HG03108 (cell line): ENCODE measurements at regions not wholly inside any gene's neighbourhood (a gene's known extent, or its start where the extent isn't known, plus 50 kb on each side); places are given as distances from the start of the nearest gene placed in this dataset.
A peak's percentile ranks its signal among the peaks of the same experiment; 100 is the strongest.

Source experiments
- ATAC-seq: cut with Tn5 transposase; IDR thresholded peaks from one replicate; pipeline ENCODE4 v1.9.1; 2021; ENCODE audit warnings: moderate library complexity; ENCODE audit not compliant: unreplicated experiment

DNA sequence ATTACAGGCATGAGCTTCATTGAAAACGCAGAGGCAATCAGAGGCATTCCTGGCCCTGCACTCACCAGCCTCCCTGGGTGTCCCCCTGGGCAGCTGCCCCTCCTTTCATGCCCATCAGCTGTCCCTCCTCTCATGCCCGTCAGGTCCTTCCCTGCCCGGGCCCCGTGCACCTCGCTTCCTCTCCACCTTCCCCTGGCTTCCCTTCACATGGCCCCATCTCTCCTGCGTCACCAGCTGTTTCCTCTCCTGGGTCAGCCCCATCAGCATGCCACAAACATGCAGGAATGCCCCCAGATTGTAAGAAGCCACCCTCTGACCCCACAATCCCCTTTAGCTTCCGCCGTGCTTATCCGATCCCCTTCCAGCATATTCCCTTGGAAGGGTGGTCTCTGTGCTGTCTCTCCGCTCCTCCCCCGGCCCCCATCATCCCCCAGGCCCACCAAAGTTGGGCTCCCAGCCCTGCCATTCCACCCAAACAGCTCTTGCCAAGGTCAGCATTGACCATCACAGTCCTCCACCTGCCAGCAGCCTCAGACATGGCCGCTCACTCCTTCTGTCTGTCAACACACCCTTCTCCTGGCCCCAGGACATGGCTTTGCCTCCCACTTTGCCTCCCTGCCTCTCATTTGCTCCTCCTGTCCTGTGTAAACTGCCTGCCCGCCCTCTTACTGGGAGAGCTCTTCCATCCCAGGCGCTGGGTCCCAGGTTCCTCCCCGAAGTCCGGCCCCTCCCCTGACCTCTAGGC, 98.6 kb upstream of the IER5L start:
- ATAC-seq, result no peak

DNA sequence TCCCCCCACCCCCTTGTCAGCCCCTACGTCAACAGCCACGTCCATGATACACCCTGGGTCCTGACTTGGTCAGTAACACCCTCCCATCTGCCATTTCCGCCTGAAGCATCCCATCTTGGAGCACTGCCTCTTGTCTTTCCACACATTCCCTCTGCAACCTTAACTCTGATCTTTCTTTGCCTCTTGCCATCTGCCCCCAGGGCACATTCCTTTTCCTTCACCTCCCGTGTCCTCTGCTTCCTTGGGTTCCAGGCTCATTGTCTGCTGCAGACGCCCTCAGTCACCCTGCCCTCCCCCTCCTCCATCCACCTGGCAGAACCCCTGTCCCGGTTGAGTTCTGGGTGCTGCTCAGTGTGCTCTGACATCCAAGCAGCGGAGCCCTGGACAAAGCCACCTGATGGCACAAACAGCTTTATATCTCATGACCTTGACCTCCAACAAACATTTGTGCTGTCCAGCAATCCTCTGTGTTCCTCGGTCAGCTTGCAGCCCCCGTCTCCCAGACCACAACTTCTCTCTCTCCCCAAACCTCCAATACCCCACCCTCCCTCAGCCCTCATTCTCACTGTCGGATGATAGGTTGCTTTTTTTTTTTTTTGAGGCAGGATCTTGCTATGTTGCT, 97.7 kb upstream of the IER5L start:
- ATAC-seq, result no peak

DNA sequence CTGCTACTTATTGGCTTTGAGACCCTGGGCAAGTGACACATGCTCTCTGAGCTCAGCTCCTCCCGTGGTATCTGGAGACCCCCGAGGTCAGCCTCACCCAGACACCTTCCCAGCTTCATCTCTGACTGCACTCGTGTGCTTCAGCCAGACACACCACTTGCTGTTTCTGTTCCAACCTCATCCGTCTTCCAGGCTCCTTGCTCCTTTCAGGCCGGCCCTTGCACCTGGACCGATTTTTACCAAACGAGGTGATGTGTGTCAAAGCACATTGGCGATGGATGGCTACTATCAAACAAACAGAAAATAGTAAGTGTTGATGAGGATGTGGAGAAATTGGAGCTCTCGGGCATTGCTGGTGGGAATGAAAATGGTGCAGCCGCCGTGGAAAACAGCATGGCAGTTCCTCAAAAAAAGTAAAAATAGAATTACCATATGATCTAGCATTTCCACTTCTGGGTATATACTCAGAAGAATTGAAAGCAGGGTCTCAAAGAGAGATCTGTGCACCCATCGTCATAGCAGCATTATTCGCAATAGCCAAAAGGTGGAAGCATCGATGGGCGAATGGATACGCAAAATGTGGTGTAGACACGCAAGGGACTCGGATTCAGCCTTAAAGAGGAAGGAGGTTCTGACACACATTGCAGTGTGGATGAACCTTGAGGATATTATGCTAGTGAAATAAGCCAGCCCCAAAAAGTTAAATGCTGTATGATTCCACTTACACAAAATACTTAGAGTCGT, 96.1 kb upstream of the IER5L start:
- ATAC-seq, result no peak

DNA sequence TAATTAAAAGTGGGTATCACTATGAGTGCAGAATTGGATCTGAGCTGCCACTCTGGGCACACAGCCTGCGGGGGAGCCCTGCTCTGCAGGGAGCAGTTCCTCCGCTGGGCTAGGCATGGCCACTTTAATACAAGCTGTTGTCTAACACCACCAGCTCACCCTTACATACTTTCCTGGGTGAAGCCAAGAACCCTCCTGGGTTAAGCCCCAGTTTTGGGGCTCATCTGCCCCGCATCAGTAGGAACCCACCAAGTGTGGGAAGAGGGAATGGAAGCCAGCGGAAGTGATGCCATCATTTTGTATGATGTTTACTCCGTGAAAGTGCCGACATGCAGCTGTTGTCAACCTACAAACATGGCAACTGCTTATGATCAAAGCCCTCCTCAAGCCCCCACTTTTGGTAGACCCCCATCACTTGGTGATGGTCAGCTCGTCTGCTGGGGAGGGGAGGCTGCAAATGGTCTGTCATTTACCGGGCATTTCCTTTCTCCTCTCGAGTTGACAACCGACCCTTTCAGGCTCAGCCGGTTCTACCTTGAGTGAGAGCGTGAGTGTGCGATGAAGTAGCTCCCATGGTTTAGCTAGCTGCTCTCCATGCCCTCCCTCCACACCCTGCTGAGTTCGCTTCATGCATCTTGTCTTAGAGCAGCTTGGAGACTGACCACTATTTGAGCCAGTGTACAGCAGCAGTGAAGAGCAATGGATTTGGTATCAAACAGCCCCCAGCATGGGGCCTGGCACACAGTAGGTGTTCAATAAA, 95.3 kb upstream of the IER5L start:
- no peak for ATAC-seq

DNA sequence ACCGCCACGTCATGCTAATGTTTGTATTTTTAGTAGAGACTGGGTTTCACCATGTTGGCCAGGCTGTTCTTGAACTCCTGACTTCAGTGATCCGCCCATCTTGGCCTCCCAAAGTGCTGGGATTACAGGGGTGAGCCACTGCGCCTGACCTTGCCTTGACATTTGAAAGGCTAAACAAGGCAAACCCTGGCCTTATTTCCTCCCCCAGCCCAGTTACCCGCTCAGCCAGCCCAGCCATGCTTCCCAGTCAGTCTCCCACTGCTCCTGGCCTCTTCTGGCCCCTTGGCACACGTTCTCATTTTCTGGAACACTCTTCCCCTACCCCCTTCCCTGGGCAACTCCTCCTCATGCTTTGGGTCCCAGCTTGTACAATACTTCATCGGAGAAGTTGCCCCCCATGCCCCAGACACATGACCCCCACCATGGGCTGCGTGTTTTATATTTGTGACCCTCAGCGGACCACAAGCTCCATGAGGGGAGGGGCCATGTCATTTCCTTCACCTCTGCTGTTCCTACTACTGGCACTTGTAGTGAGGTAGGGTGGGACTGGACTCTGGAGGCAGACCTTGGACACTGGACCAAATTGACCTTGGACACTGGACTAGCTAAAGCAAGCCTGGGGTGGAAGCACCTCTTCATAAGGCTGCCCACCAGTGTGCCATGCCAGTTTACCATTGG, 94.4 kb upstream of the IER5L start:
- ATAC-seq, result no peak

DNA sequence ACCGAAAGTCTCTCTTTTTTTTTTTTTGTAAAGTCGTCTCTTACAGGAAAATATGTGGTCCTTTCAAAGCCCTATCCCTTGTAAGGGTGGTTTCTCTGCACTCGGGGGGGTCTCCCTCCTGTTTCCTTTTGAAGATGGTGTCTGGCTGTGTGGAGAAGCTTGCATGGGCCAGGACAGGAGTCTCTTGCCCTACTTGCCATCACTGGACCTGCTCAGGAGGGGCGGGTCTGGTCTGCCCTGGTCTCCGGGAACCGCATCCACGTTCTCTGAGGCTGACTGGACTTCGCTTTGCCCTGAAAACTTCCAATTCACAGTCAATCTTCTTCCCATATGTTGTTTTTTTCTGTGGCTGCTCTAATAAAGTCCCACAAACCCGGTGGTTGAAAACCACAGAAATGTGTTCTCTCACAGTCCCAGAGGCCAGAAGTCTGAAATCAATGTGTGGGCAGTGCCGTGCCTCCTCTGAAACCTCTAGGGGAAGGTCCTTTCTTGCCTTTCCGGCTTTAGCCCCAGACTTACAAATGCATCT, 92.9 kb upstream of the IER5L start:
- ATAC-seq, result peak; percentile 68

DNA sequence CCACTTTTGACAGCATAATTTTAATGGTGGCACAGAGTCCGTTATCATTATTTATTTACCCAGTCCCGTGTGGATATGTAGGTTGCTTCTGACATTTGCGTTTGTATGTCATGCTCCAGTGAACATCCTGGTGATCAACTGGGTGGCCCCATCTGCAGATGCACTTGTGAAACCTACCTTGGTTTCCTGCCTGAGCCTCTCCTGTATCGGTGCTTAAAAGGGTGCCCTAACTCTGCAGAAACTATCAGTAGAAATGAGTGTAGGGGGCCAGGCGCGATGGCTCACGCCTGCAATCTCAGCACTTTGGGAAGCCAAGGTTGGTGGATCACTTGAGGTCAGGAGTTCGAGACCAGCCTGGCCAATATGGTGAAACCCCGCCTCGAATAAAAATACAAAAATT, 92.1 kb upstream of the IER5L start:
- peak; percentile 73 for ATAC-seq

DNA sequence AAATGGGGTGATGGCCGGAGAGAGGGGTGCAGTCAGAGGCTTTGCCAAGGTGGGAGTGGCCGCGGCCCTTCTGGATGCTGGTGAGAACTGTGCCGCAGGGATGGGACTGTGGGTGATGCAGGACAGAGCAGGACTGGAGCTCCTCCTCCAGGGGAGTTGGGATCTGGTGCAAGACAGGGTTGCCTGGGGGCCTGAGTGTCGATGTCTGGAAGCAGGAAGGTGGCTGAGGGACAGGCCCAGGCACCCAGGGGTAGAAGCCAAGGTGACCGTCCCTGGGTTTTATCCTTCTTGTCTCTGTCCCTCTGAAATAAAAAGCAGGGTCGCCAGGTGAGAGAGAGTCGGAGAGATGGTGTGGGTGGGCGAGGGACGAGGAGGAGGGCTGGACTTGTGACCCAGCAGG, 89.1 kb upstream of the IER5L start:
- ATAC-seq, result no peak

DNA sequence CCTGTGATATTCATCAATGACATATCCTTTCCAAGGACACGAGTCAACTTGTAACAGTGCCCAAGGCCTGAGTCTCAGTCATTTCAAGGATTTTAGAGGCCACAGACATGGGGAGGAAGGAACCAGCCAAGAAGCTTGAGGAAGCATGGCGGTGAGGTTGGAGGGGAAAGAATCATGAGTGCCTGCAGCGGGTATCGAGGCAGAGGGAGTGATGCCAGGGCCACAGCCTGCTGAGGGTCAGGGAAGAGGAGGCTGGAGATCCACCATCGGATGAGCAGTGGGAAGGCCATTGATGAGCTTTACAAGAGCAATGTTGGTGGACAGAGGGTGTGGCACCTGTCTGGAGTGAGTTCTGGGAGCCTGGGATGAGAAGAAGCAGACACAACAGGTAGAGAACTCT, 88.5 kb upstream of the IER5L start:
- ATAC-seq, result no peak

DNA sequence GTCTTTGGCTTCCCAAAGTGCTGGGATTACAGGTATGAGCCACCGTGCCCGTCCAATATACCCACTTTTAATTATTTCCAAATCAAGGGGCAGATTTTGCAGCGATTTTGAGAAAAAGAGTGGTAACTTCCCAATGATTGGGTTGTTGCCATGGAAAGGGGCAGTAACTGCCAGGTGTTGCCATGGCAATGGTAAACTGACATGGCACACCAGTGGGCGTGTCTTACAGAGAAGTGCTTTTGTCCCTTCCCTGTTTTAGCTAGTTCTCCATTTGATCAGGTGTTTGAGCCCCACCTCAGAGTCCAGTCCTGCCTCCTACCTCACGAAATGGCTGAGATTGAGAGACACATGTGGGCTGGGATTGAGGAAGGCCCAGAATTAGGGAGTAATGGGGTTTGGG, 86.3 kb upstream of the IER5L start:
- ATAC-seq, result no peak

DNA sequence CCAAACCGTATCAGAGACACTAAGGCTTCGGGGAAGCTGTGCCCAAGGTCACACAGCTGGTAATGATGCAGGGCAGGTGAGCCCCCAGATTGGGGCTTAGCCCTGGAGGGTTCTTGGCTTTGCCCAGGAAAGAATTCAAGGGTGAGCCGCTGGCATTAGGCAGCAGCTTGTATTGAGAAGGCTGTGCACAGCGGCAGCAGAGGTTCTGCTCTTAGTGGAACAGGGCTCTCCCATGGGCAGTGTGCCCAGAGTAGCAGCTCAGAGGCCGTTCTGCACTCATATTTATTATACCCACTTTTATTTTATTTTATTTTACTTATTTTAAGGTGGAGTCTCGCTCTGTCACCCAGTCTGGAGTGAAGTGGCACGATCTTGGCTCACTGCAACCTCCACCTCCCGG, 85.8 kb upstream of the IER5L start:
- no peak for ATAC-seq

DNA sequence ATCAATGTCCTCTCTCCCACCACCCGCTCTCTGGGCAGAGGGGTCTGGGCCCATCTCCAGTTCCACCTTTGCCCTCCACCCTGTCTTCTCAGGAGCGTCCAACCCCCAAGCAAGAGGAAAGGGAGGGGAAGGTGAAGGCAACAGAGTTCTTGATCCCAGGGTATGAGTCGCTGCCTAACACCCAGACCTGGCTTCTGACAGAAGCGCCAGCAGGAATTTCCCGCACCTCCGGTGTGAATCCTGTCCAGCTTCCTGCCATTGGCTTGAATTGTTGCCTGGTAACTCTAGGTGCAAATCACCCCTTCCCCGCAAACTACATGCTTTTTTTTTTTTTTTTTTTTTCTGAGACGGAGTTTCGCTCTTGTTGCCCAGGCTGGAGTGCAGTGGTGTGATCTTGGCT, 84.2 kb upstream of the IER5L start:
- no peak for ATAC-seq

DNA sequence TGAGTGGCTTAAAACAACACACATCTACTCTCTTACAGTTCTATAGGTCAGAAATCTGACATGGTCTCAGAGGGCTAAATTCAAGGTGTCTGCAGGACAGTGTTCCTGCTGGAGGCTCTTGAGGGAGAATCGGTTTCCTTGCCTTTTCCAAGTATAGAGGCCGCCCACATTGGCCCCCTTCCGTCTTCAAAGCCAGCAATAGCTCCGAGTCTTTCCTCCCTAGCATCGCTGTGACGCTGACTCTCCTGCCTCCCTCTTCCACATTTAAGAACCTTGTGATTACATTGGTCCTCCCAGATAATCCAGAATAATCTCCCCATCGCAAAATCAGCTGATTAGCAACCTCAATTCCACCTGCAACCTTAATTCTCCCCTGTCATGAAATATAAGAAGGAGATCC, 81.3 kb upstream of the IER5L start:
- no peak for ATAC-seq

DNA sequence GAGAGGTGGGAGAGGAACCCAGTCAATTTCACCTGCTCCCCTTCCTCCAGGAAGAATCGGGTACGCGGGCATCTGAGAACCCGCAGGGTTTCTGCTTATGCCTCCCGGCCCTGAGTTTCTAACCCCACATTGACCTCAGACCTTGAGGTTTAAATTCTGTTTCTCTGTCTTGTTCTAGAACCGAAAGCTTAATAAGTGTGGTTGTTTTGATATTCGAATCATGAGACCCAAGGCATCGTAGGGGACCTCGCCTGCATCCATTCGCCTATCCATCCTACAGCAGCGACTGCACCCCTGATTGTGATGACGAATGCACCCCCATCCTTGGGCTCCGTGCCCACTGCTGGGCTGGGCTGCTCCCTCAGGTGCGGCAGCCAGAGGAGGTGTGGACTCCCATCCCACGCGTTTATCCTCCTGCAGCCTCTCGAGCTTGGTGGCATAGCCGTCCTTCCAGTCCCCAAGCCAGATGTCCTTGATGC, 80.8 kb upstream of the IER5L start:
- ATAC-seq, result no peak

DNA sequence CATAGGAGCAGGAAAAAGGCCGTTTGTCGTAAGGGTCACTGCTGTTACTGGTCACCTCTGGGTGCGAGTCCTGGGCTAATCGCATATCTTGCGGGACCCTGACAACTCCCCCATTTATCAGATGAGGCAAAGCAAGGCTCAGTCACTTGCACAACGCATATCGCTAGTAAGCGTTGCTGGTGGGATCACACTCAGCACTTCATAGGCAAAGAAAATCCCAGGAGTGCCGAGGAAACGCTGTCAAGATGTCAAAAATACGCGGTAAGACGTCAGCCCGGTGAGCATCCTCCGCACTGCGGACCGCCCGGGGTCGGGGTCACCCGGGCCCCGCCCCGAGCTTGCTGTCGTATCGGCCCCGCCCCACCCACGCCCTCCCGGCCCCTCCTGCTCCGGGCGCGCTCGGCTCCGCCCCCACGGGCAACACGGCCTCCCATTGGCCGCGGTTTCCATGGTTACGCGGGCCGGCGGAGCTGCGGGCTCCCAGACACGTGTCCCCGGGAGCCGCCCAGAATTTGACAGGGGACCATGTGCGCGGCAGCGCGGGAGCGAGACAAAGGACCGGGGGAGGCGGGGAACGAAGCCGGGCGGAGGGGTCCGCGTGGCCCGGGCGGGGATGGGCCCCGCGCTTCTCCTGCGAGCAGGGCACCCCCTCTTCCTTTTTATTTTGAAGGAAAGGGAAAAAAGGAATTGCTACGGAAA, 80.2 kb upstream of the IER5L start:
- no peak for ATAC-seq

DNA sequence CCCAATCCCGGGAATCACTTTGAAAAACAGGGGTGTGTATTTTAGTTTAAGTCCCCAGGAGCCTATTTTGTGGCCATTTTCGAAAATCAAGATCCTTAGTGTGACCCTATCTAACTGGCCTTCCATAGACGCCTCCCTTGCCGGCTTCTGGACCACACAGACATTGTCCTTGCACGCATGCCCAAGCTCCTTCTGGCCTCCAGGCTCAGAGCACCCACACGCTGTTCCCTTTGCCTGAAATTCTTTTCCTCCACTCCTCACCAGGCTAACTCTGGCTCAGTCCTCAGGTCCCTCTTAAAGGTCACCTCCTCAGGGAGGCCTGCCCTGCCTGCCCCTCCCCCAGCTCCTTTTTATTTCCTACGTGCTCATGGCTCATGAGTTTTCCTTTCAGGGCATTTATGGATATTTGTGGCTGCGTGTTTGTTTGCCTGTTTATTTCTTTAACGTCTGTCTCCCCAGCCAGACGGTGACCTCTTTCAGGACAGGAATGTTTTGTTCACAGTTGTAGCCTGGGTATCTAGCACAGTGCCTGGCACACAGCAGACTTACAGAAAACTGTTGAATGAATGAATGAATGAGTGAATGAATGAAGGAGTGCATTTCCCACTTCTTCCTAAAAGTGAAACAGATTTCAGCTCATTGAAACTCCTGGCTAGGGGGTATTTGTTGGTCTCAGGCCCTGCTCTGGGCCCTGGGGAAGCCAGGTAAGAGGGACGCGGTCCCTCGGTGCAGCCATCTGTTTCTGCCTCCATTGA, 79.1 kb upstream of the IER5L start:
- ATAC-seq, result no peak

DNA sequence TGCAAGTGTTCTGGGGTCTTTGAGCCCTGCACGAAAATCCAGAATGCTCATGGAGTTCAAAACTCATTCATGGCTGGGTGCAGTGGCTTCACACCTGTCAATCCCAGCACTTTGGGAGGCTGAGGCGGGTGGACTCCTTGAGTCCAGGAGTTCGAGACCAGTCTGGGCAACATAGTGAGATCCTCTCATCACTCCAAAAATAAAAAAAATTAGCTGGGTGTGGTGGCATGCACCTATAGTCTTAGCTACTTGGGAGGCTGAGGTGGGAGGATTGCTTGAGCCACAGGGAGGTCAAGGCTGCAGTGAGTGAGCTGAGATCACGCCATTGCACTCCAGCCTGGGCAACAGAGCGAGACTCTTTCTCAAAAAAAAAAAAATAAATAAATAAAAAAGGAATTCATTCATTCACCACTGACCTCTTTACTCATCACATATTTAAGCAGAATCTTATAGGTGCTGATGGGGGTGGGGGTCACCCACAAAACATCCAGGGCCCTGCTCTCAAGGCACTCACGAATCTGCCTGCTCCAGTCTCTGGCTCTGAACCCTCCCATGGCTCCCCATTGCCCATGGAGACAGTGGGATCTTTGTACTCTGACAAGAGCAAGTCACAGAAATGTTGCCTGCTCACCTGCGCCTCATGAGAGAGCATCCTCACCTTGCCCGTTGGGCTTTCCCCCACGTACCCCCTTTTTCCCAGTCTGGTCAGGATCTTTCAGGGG, 76.7 kb upstream of the IER5L start:
- no peak for ATAC-seq

DNA sequence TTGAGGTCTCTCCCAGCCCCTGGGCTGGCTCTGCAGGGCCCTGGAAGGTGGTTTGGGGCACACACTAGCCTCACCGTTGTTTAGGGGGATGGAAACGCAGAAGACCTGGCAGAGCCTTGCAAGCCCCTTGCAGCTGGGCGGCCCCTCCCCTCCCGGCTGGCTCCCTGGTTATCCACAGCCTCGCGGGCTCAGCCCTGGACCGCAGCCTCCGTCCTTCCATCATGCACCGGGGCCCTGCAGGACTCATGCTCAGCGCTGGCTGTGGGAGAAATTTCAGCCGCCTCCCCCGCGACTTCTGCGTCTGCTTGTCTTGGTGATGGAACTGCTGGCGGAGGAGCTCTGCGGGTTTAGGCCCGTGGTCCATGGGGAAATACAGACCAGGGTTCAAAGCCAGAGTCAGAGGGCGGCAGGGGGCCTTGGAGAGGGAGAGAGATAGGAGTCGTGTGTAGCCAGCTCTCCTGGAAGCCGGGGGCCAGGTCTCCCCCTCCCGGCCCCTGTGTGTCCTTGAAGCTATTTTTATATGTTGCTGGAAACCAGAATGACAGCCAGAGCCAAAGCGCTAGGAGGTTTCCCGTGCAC, 75.8 kb upstream of the IER5L start:
- ATAC-seq, result no peak
